Spleen (tissue), 7 donors: ENCODE measurements at regions not wholly inside any gene's neighbourhood (a gene's known extent, or its start where the extent isn't known, plus 50 kb on each side); places are given as distances from the start of the nearest gene placed in this dataset.

Experiments
- CTCF ChIP-seq, 11 experiments: fragments of 200-600 bp in 7 of 11; fragments of 450-650 bp in 4 of 11; sonication (generic) in 4 of 11; IDR thresholded peaks in 8 of 11; conservative IDR thresholded peaks in 3 of 11; 1 replicate in 7 of 11; 2 replicates in 4 of 11; pipeline versions ENCODE4 v1.4.0 to v1.8.0; 2016 to 2021; ENCODE audit warnings: antibody characterized with exemption in 11 of 11, inconsistent platforms in 4 of 11, mild to moderate bottlenecking in 1 of 11
- POLR2A ChIP-seq, 3 donors: fragments of 450-650 bp; IDR thresholded peaks; one replicate each; pipeline ENCODE4 v1.5.1; 2017; ENCODE audit warnings: antibody characterized with exemption in 3 of 3, mild to moderate bottlenecking in 1 of 3
- donor health status: DM: no; HTN: no; CAD: no; lungs with moderate emphysema.
- donor health status: DM: no; HTN: no; CAD: no.
- donor health status: DM: no; HTN: no; CAD: no.

- TF ChIP-seq CTCF (IDR thresholded peaks at IDR 0.05 in 8 of 11, conservative IDR thresholded peaks at IDR 0.05 in 3 of 11) (no peak), POLR2A (IDR thresholded peaks at IDR 0.05) (no peak)
Observed at GRCh38 chr6:106730718-106731117, 101.3 kb downstream of the QRSL1 start.
